ENCODE measurements at regions not wholly inside any gene's neighbourhood (a gene's known extent, or its start where the extent isn't known, plus 50 kb on each side); places are given as distances from the start of the nearest gene placed in this dataset.
"Not testable (repeated sequence)": the region's sequence is repeated elsewhere in the genome, so short reads cannot be mapped to it uniquely, and the experiment has no call there.

DNA sequence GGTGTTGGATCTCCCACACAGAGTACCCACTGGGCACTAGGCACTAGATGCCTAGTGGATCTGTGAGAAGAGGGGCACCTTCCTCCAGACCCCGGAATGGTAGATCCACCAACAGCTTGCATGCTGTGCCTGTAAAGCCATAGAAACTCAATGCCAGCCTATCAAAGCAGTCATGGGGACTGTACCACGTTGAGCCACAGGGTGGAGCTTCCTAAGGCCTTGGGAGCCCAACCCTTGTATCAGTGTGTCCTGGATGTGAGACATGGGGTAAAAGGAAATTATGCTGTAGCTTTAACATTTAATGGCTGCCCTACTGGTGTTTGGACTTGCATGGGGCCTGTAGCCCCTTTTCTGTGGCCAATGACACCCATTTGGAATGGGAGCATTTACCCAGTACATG lies 1024.9 kb downstream of the TMEM121 start:
- Histone ChIP-seq H3K27ac (no peak overlapping the region), H3K4me1 (no peaks in the 10 kb centered on the region), H3K4me3 (no peak overlapping the region), H3K27me3 (peaks cover 7% of the 10 kb centered on the region), H3K9me3 (no peaks in the 10 kb centered on the region), H3K36me3 (no peaks in the 10 kb centered on the region)
- in situ Hi-C loops (cut with MboI; ENCODE audit: low pct_ligation_motif_present in 1 of 4, low pct_unique_long_range_greater_than_20kb in 1 of 4, low sequenced_read_pairs in 3 of 4) = no loop called here
- intact Hi-C loops (cut with DNase I; ENCODE audit: low total_unique reads) = no loop called here
- TF ChIP-seq CTCF (IDR thresholded peaks at IDR 0.05) (no peak), POLR2AphosphoS5 (IDR thresholded peaks at IDR 0.05) (no peak), POLR2A (IDR thresholded peaks at IDR 0.05) (no peak), EP300 (IDR thresholded peaks at IDR 0.05; ENCODE audit: low read depth) (no peak)
- WGBS, 2 donors (ENCODE audit: low coverage in 1 of 2) = 54% methylated on average over 2 of the region's 2 CpGs; no CpG with 5 or more reads in 1 of the 2 donors
- no peak for DNase-seq

DNA sequence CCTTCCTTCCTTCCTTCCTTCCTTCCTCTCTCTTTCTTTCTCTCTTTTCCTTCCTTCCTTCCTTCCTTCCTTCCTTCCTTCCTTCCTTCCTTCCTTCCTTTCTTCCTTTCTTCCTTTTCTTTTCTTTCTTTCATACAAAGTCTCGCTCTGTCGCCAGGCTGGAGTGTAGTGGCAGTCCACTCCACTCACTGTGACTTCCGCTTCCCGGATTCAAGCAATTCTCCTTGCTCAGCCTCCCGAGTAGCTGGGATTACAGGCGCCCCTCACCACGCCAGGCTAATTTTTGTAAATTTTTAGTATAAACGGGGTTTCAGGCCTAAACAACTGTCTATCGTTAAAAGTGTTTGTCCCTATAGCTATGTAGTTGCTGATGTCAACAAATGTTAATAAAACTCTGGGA lies 1029.8 kb downstream of the TMEM121 start:
- H3K27me3 ChIP-seq; intact Hi-C loops (cut with DNase I; ENCODE audit: low total_unique reads); in situ Hi-C loops (cut with MboI; ENCODE audit: low pct_ligation_motif_present in 1 of 4, low pct_unique_long_range_greater_than_20kb in 1 of 4, low sequenced_read_pairs in 3 of 4); H3K27ac ChIP-seq; H3K36me3 ChIP-seq; DNase-seq; H3K9me3 ChIP-seq; H3K4me3 ChIP-seq; H3K4me1 ChIP-seq: not testable (repeated sequence)
- WGBS, 2 donors (ENCODE audit: low coverage in 1 of 2) = 72 to 77% methylated on average over 9 of the region's 9 CpGs

- H3K9me3 ChIP-seq = no peaks in the 10 kb centered on the region
- intact Hi-C loops (cut with DNase I; ENCODE audit: low total_unique reads) (no loop called here), in situ Hi-C loops (cut with MboI; ENCODE audit: low pct_ligation_motif_present in 1 of 4, low pct_unique_long_range_greater_than_20kb in 1 of 4, low sequenced_read_pairs in 3 of 4) (no loop called here)
- peaks cover 7% of the 10 kb centered on the region for H3K27me3 ChIP-seq
- no peak overlapping the region for H3K27ac ChIP-seq
- no peaks in the 10 kb centered on the region for H3K36me3 ChIP-seq
- 36% methylated on average over 13 of the region's 13 CpGs; no CpG with 5 or more reads in 1 of the 2 donors for WGBS, 2 donors (ENCODE audit: low coverage in 1 of 2)
- DNase-seq = peak; percentile 73
- H3K4me1 ChIP-seq = no peaks in the 10 kb centered on the region
- H3K4me3 ChIP-seq = no peak overlapping the region
- TF ChIP-seq CTCF (IDR thresholded peaks at IDR 0.05) (peak; percentile 31 to 75 (median 58)), POLR2A (IDR thresholded peaks at IDR 0.05) (no peak)
These were observed 1030.4 kb downstream of the TMEM121 start for GRCh38 chr14:106556665-106557289.

GRCh38 chr14:106562451-106562850 lies 1036.1 kb downstream of the TMEM121 start:
- no peaks in the 10 kb centered on the region for H3K4me1 ChIP-seq
- intact Hi-C loops (cut with DNase I; ENCODE audit: low total_unique reads) (no loop called here), in situ Hi-C loops (cut with MboI; ENCODE audit: low pct_ligation_motif_present in 1 of 4, low pct_unique_long_range_greater_than_20kb in 1 of 4, low sequenced_read_pairs in 3 of 4) (no loop called here)
- no peak for TF ChIP-seq CTCF (IDR thresholded peaks at IDR 0.05)
- no peak for TF ChIP-seq POLR2A (IDR thresholded peaks at IDR 0.05)
- no peak for TF ChIP-seq EP300 (IDR thresholded peaks at IDR 0.05; ENCODE audit: low read depth)
- no peak for TF ChIP-seq POLR2AphosphoS5 (IDR thresholded peaks at IDR 0.05)
- H3K27me3 ChIP-seq = peaks cover 4% of the 10 kb centered on the region
- 30 to 49% methylated on average over 5 to 6 of the region's 6 CpGs for WGBS, 2 donors (ENCODE audit: low coverage in 1 of 2)
- DNase-seq = no peak
- H3K36me3 ChIP-seq = no peaks in the 10 kb centered on the region
- H3K27ac ChIP-seq = no peak overlapping the region
- no peaks in the 10 kb centered on the region for H3K9me3 ChIP-seq
- H3K4me3 ChIP-seq = no peak overlapping the region

DNA sequence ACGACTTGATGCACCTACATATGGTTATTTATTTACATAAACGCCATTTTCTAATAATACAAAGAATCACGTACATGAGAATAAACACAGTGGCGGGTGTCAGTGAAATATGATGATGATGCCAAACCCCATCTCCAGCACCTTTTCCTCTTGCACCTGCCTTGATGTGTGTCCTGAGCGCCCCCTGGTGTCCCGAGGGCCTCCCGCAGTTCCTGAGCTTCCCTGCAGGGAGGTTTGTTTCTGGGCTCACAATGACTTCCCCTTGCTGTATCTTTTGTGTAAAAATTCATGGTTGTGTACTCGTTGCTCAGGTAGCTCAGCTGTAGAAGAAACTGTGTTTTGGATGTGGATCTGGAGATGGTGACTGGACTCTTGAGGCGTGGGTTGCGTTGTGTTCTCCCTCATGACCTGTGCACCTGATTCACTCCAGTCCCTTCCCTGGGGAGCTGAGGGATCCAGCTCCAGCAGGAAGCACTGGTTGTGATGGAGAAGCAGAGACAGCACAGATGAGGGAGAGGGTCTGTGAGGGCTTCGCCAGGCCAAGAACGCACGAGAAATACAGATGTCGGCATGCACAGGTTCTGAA lies 1037.8 kb downstream of the TMEM121 start:
- no peaks in the 10 kb centered on the region for H3K36me3 ChIP-seq
- H3K4me3 ChIP-seq = no peak overlapping the region
- no peak for TF ChIP-seq POLR2AphosphoS5 (IDR thresholded peaks at IDR 0.05)
- no peak for TF ChIP-seq EP300 (IDR thresholded peaks at IDR 0.05; ENCODE audit: low read depth)
- TF ChIP-seq CTCF (IDR thresholded peaks at IDR 0.05) = peak; percentile 25 to 55 (median 41)
- peak; percentile 54 for DNase-seq
- H3K27me3 ChIP-seq = peaks cover 4% of the 10 kb centered on the region
- 47 to 61% methylated on average over 5 to 14 of the region's 14 CpGs for WGBS, 2 donors (ENCODE audit: low coverage in 1 of 2)
- in situ Hi-C loops (cut with MboI; ENCODE audit: low pct_ligation_motif_present in 1 of 4, low pct_unique_long_range_greater_than_20kb in 1 of 4, low sequenced_read_pairs in 3 of 4) = no loop called here
- no peaks in the 10 kb centered on the region for H3K4me1 ChIP-seq
- no peaks in the 10 kb centered on the region for H3K9me3 ChIP-seq
- no peak overlapping the region for H3K27ac ChIP-seq
- intact Hi-C loops (cut with DNase I; ENCODE audit: low total_unique reads) = no loop called here
